ENCODE measurements at regions not wholly inside any gene's neighbourhood (a gene's known extent, or its start where the extent isn't known, plus 50 kb on each side); places are given as distances from the start of the nearest gene placed in this dataset.

- H3K27ac ChIP-seq (ENCODE audit: extremely low read depth, low read depth, low read length): no peak overlapping the region
- ChIA-PET POLR2A (no interaction called here), CTCF (ENCODE audit: low intra/inter-chr PET ratio) (no interaction called here)
- no peaks in the 10 kb centered on the region for H3K9me1 ChIP-seq (ENCODE audit: control insufficient read depth, insufficient read depth, low read length)
- intact Hi-C loops (cut with micrococcal nuclease): no loop called here
- no peaks in the 10 kb centered on the region for H3K79me2 ChIP-seq (ENCODE audit: control insufficient read depth, insufficient read depth, low read length)
- BruUV-seq (replicated peaks): no TSS peak
- no peak for FAIRE-seq
- no peaks in the 10 kb centered on the region for H4K20me1 ChIP-seq (replicated peaks; ENCODE audit: control insufficient read depth, insufficient read depth, low read length)
- no peak overlapping the region for H3K4me3 ChIP-seq
- WGBS (ENCODE audit: insufficient coverage, low coverage, missing lambda C conversion rate): 0% methylated on average over 2 of the region's 5 CpGs
- no peaks in the 10 kb centered on the region for H3K4me1 ChIP-seq (replicated peaks in 1 of 2; ENCODE audit: control insufficient read depth in 2 of 2, insufficient read depth in 2 of 2, low read length in 2 of 2)
- TF ChIP-seq NR1H2 (CRISPR knock-in tag; IDR thresholded peaks at IDR 0.05) (no peak), ZNF79 (CRISPR knock-in tag; IDR thresholded peaks at IDR 0.05; ENCODE audit: low read depth) (no peak), IFI16 (CRISPR knock-in tag; IDR thresholded peaks at IDR 0.05) (no peak), HMBOX1 (IDR thresholded peaks at IDR 0.05) (no peak), FUS (optimal IDR thresholded peaks at IDR 0.05; ENCODE audit: low read depth, low read length) (no peak), ZBTB17 (CRISPR knock-in tag; IDR thresholded peaks at IDR 0.05) (no peak), RBFOX2 (IDR thresholded peaks at IDR 0.05; ENCODE audit: low read depth, low read length) (no peak), SMAD2 (IDR thresholded peaks at IDR 0.05; ENCODE audit: low read depth, low read length) (no peak), ZNF75A (CRISPR knock-in tag; IDR thresholded peaks at IDR 0.05) (no peak), THAP7 (CRISPR knock-in tag; IDR thresholded peaks at IDR 0.05) (no peak), CHCHD3 (CRISPR knock-in tag; IDR thresholded peaks at IDR 0.05) (no peak), PTTG1 (tag; IDR thresholded peaks at IDR 0.05; ENCODE audit: low read depth) (no peak), RNF219 (CRISPR knock-in tag; IDR thresholded peaks at IDR 0.05) (no peak), GTF2F1 (IDR thresholded peaks at IDR 0.05; ENCODE audit: low read depth, low read length) (no peak), NFIX (CRISPR knock-in tag; IDR thresholded peaks at IDR 0.05; ENCODE audit: low read depth) (no peak), HES1 (IDR thresholded peaks at IDR 0.05; ENCODE audit: low read depth) (no peak), HMGN3 (IDR thresholded peaks at IDR 0.05; ENCODE audit: borderline replicate concordance, extremely low read depth, insufficient read length, low read depth, low read length) (no peak), PHTF2 (CRISPR knock-in tag; IDR thresholded peaks at IDR 0.05) (no peak), TCFL5 (CRISPR knock-in tag; conservative IDR thresholded peaks at IDR 0.05) (no peak)
- no peak for DNase-seq (ENCODE audit: extremely low read depth in 1 of 4, low spot score in 3 of 4)
- H3K9me3 ChIP-seq (replicated peaks; ENCODE audit: control insufficient read depth, insufficient read depth, low read depth, low read length): no peaks in the 10 kb centered on the region
- no peaks in the 10 kb centered on the region for H3K36me3 ChIP-seq (ENCODE audit: control insufficient read depth, insufficient read depth, low read length)
- no peak overlapping the region for H2AFZ ChIP-seq (ENCODE audit: low read depth, low read length)
- no peak for ATAC-seq
- no peak overlapping the region for H3K4me2 ChIP-seq (ENCODE audit: insufficient read depth, low read length)
- no peaks in the 10 kb centered on the region for H3K27me3 ChIP-seq (ENCODE audit: control insufficient read depth in 2 of 2, insufficient read depth in 2 of 2, low read length in 2 of 2)
- in situ Hi-C loops (cut with MboI): no loop called here
- no peak overlapping the region for H3K9ac ChIP-seq (ENCODE audit: insufficient read depth in 1 of 2, low read depth in 2 of 2, low read length in 2 of 2)
Observed at GRCh38 chr12:17507336-17507735, 582.7 kb downstream of the RERGL start.

Measured in K562 (cell line).